Keratinocyte (primary cell): ENCODE measurements at regions not wholly inside any gene's neighbourhood (a gene's known extent, or its start where the extent isn't known, plus 50 kb on each side); places are given as distances from the start of the nearest gene placed in this dataset.

Experiments
- CTCF ChIP-seq, 3 experiments: IDR thresholded peaks in 1 of 3; conservative IDR thresholded peaks in 1 of 3; optimal IDR thresholded peaks in 1 of 3; 2 replicates in 2 of 3; 3 replicates in 1 of 3; pipeline versions ENCODE3 to v1.5.1; 2011; ENCODE audit warnings: low read length in 3 of 3, mild to moderate bottlenecking in 3 of 3, moderate library complexity in 2 of 3, control low read depth in 1 of 3, inconsistent platforms in 1 of 3; ENCODE audit not compliant: insufficient read depth in 2 of 3; ENCODE audit errors: extremely low read depth in 1 of 3
- EZH2 ChIP-seq: IDR thresholded peaks from one replicate; pipeline ENCODE4 v1.6.1; 2012; ENCODE audit warnings: inconsistent platforms, mild to moderate bottlenecking, low read length, moderate library complexity

GRCh38 chr1:117803318-117803717 lies 126.1 kb downstream of the GDAP2 start:
- TF ChIP-seq CTCF (optimal IDR thresholded peaks at IDR 0.05 in 1 of 3, IDR thresholded peaks at IDR 0.05 in 1 of 3, conservative IDR thresholded peaks at IDR 0.05 in 1 of 3; ENCODE audit: extremely low read depth in 1 of 3, insufficient read depth in 2 of 3, low read length in 3 of 3): no peak
- TF ChIP-seq EZH2: no peak
